Nephron progenitor cell (in vitro differentiated cells): ENCODE measurements at regions not wholly inside any gene's neighbourhood (a gene's known extent, or its start where the extent isn't known, plus 50 kb on each side); places are given as distances from the start of the nearest gene placed in this dataset.

ENCODE experiments used
- DNase-seq: peaks from one replicate; pipeline ENCODE4 v3.0.0; 2021
- H3K27ac Mint-ChIP-seq: 2 replicates; pipeline ENCODE4 v1.8.0; 2021; ENCODE audit warnings: mild to moderate bottlenecking, moderate library complexity, mixed read lengths
- H3K27me3 Mint-ChIP-seq: 2 replicates; pipeline ENCODE4 v1.8.0; 2021; ENCODE audit warnings: mild to moderate bottlenecking, low read depth, mixed read lengths; ENCODE audit not compliant: poor library complexity
- H3K36me3 Mint-ChIP-seq: 2 replicates; pipeline ENCODE4 v1.8.0; 2021; ENCODE audit warnings: low read depth, mixed read lengths
- H3K4me1 Mint-ChIP-seq: 2 replicates; pipeline ENCODE4 v1.8.0; 2021; ENCODE audit warnings: mixed read lengths
- H3K4me3 Mint-ChIP-seq: 2 replicates; pipeline ENCODE4 v1.8.0; 2021; ENCODE audit warnings: mild to moderate bottlenecking, moderate library complexity, mixed read lengths
- H3K9me3 Mint-ChIP-seq: 2 replicates; pipeline ENCODE4 v1.8.0; 2021; ENCODE audit warnings: mild to moderate bottlenecking, moderate library complexity, mixed read lengths
- CTCF ChIP-seq: fragments of 200-600 bp; sonication (generic); IDR thresholded peaks from 2 replicates; pipeline ENCODE4 v1.5.0; 2021; ENCODE audit warnings: antibody characterized with exemption

- Mint-ChIP-seq H3K36me3 (no peaks in the 10 kb centered on the region), H3K27ac (no peak overlapping the region), H3K4me1 (peaks cover 11% of the 10 kb centered on the region), H3K27me3 (peaks cover 15% of the 10 kb centered on the region), H3K4me3 (no peak overlapping the region), H3K9me3 (peaks cover 6% of the 10 kb centered on the region)
- no peak for DNase-seq
- no peak for TF ChIP-seq CTCF
These were observed 128.6 kb downstream of the MAT2B start for GRCh38 chr5:163633926-163634460.

GRCh38 chr5:163635631-163636030, 130.2 kb downstream of the MAT2B start:
- H3K36me3 Mint-ChIP-seq, result no peaks in the 10 kb centered on the region
- H3K27ac Mint-ChIP-seq, result no peak overlapping the region
- peaks cover 11% of the 10 kb centered on the region for H3K4me1 Mint-ChIP-seq
- H3K4me3 Mint-ChIP-seq, result no peak overlapping the region
- TF ChIP-seq CTCF, result no peak
- H3K27me3 Mint-ChIP-seq, result peaks cover 10% of the 10 kb centered on the region
- peaks cover 4% of the 10 kb centered on the region for H3K9me3 Mint-ChIP-seq
- DNase-seq, result no peak

GRCh38 chr5:163642904-163643303, 137.5 kb downstream of the MAT2B start:
- H3K4me3 Mint-ChIP-seq, result no peak overlapping the region
- H3K27me3 Mint-ChIP-seq, result peaks cover 4% of the 10 kb centered on the region
- H3K27ac Mint-ChIP-seq, result no peak overlapping the region
- H3K4me1 Mint-ChIP-seq, result peaks cover 17% of the 10 kb centered on the region
- no peak for DNase-seq
- no peak for TF ChIP-seq CTCF
- peaks cover 2% of the 10 kb centered on the region for H3K9me3 Mint-ChIP-seq
- no peaks in the 10 kb centered on the region for H3K36me3 Mint-ChIP-seq

- no peak for TF ChIP-seq CTCF
- Mint-ChIP-seq H3K9me3 (no peaks in the 10 kb centered on the region), H3K4me1 (peaks cover 17% of the 10 kb centered on the region), H3K4me3 (no peak overlapping the region), H3K27me3 (peaks cover 4% of the 10 kb centered on the region), H3K27ac (no peak overlapping the region), H3K36me3 (no peaks in the 10 kb centered on the region)
- DNase-seq, result no peak
These were observed 140.3 kb downstream of the MAT2B start for GRCh38 chr5:163645421-163646416.

- TF ChIP-seq CTCF, result no peak
- peaks cover 9% of the 10 kb centered on the region for H3K9me3 Mint-ChIP-seq
- no peak overlapping the region for H3K4me3 Mint-ChIP-seq
- H3K27me3 Mint-ChIP-seq, result no peaks in the 10 kb centered on the region
- no peak for DNase-seq
- no peaks in the 10 kb centered on the region for H3K4me1 Mint-ChIP-seq
- H3K27ac Mint-ChIP-seq, result no peak overlapping the region
- no peaks in the 10 kb centered on the region for H3K36me3 Mint-ChIP-seq
These were observed 144.1 kb downstream of the MAT2B start for GRCh38 chr5:163649514-163649913.
